Astrocyte (in vitro differentiated cells and primary cell): ENCODE measurements at regions not wholly inside any gene's neighbourhood (a gene's known extent, or its start where the extent isn't known, plus 50 kb on each side); places are given as distances from the start of the nearest gene placed in this dataset.

ENCODE experiments used
- DNase-seq: peaks from one replicate; pipeline ENCODE4 v3.0.0-alpha.2; 2010; ENCODE audit warnings: low read depth
- FAIRE-seq: peaks from 2 replicates; lab custom pipeline; 2011; peaks lifted over from hg19 to GRCh38; lab: Jason Lieb, UNC
- H2AFZ ChIP-seq: 2 replicates; pipeline ENCODE4 v1.6.0; 2012; ENCODE audit warnings: low read depth, low read length, inconsistent platforms
- H3K27ac ChIP-seq: 2 replicates; pipeline ENCODE4 v1.5.1; 2011; ENCODE audit warnings: low read depth, low read length, inconsistent platforms
- H3K27me3 ChIP-seq: 2 replicates; pipeline ENCODE4 v1.6.0; 2011; ENCODE audit warnings: low read length, inconsistent platforms; ENCODE audit not compliant: insufficient read depth
- H3K36me3 ChIP-seq: 2 replicates; pipeline ENCODE4 v1.5.1; 2011; ENCODE audit warnings: low read length, inconsistent platforms; ENCODE audit not compliant: insufficient read depth
- H3K4me1 ChIP-seq: 2 replicates; pipeline ENCODE4 v1.5.1; 2011; ENCODE audit warnings: low read length, inconsistent platforms; ENCODE audit not compliant: insufficient read depth
- H3K4me2 ChIP-seq: 2 replicates; pipeline ENCODE4 v1.6.0; 2012; ENCODE audit warnings: low read length, inconsistent platforms
- H3K4me3 ChIP-seq: 2 replicates; pipeline ENCODE4 v1.5.1; 2011; ENCODE audit warnings: low read depth, mild to moderate bottlenecking, low read length, inconsistent platforms; ENCODE audit not compliant: insufficient read depth
- H3K79me2 ChIP-seq: 2 replicates; pipeline ENCODE4 v1.6.0; 2012; ENCODE audit warnings: mild to moderate bottlenecking, low read length, inconsistent platforms; ENCODE audit not compliant: insufficient read depth
- H3K9ac ChIP-seq: 2 replicates; pipeline ENCODE4 v1.6.0; 2012; ENCODE audit warnings: mild to moderate bottlenecking, low read length, inconsistent platforms
- H3K9me3 ChIP-seq: 2 replicates; pipeline ENCODE4 v1.5.1; 2012; ENCODE audit warnings: low read depth, mild to moderate bottlenecking, low read length, inconsistent platforms; ENCODE audit not compliant: insufficient read depth
- H4K20me1 ChIP-seq: 2 replicates; pipeline ENCODE4 v1.6.0; 2012; ENCODE audit warnings: low read length, inconsistent platforms; ENCODE audit not compliant: insufficient read depth
- H3K27ac Mint-ChIP-seq: one replicate; pipeline ENCODE4 v1.8.0; 2021; ENCODE audit warnings: mild to moderate bottlenecking, mixed read lengths; ENCODE audit not compliant: unreplicated experiment
- H3K27me3 Mint-ChIP-seq: one replicate; pipeline ENCODE4 v1.8.0; 2021; ENCODE audit warnings: low read depth, mixed read lengths; ENCODE audit not compliant: unreplicated experiment
- H3K36me3 Mint-ChIP-seq: one replicate; pipeline ENCODE4 v1.8.0; 2021; ENCODE audit warnings: low read depth, mixed read lengths; ENCODE audit not compliant: unreplicated experiment
- H3K4me1 Mint-ChIP-seq: one replicate; pipeline ENCODE4 v1.8.0; 2021; ENCODE audit warnings: low read depth, mixed read lengths; ENCODE audit not compliant: unreplicated experiment
- H3K4me3 Mint-ChIP-seq: one replicate; pipeline ENCODE4 v1.8.0; 2021; ENCODE audit warnings: mild to moderate bottlenecking, moderate library complexity, mixed read lengths; ENCODE audit not compliant: unreplicated experiment
- H3K9me3 Mint-ChIP-seq: one replicate; pipeline ENCODE4 v1.8.0; 2021; ENCODE audit warnings: mild to moderate bottlenecking, mixed read lengths; ENCODE audit not compliant: unreplicated experiment
- CTCF ChIP-seq: IDR thresholded peaks from 2 replicates; pipeline ENCODE4 v1.5.1; 2011; ENCODE audit warnings: low read depth, mild to moderate bottlenecking, inconsistent platforms, low read length, moderate library complexity; ENCODE audit not compliant: insufficient read depth
- EZH2 ChIP-seq: IDR thresholded peaks from 2 replicates; pipeline ENCODE4 v1.6.1; 2012; ENCODE audit warnings: mild to moderate bottlenecking, low read length, inconsistent platforms; ENCODE audit not compliant: insufficient read depth

GRCh38 chr13:77379508-77379907, 52.6 kb upstream of the MYCBP2 start:
- H2AFZ ChIP-seq: no peak overlapping the region
- no peak overlapping the region for H3K4me2 ChIP-seq
- H3K9ac ChIP-seq: no peak overlapping the region
- no peak overlapping the region for H3K4me3 Mint-ChIP-seq
- H3K27me3 ChIP-seq: no peaks in the 10 kb centered on the region
- no peak overlapping the region for H3K27ac ChIP-seq
- peaks cover 1% of the 10 kb centered on the region for H3K4me1 Mint-ChIP-seq
- H3K36me3 ChIP-seq: no peaks in the 10 kb centered on the region
- no peaks in the 10 kb centered on the region for H3K27me3 Mint-ChIP-seq
- no peak overlapping the region for H3K27ac Mint-ChIP-seq
- no peaks in the 10 kb centered on the region for H3K4me1 ChIP-seq
- H3K9me3 Mint-ChIP-seq: no peaks in the 10 kb centered on the region
- no peaks in the 10 kb centered on the region for H3K9me3 ChIP-seq
- no peak for FAIRE-seq
- DNase-seq: no peak
- H3K4me3 ChIP-seq: no peak overlapping the region
- H4K20me1 ChIP-seq: no peaks in the 10 kb centered on the region
- TF ChIP-seq EZH2 (no peak), CTCF (no peak)
- peaks cover 1% of the 10 kb centered on the region for H3K36me3 Mint-ChIP-seq
- no peaks in the 10 kb centered on the region for H3K79me2 ChIP-seq

- H3K27ac Mint-ChIP-seq: no peak overlapping the region
- Histone ChIP-seq H4K20me1 (no peaks in the 10 kb centered on the region), H3K9me3 (no peaks in the 10 kb centered on the region), H3K27me3 (no peaks in the 10 kb centered on the region), H3K4me3 (no peak overlapping the region), H3K4me2 (no peak overlapping the region), H2AFZ (no peak overlapping the region), H3K27ac (no peak overlapping the region), H3K9ac (no peak overlapping the region), H3K79me2 (no peaks in the 10 kb centered on the region), H3K36me3 (no peaks in the 10 kb centered on the region), H3K4me1 (no peaks in the 10 kb centered on the region)
- H3K4me3 Mint-ChIP-seq: no peak overlapping the region
- no peak for TF ChIP-seq EZH2
- TF ChIP-seq CTCF: no peak
- FAIRE-seq (peak; percentile 49), DNase-seq (no peak)
- H3K9me3 Mint-ChIP-seq: no peaks in the 10 kb centered on the region
- no peaks in the 10 kb centered on the region for H3K27me3 Mint-ChIP-seq
- peaks cover 1% of the 10 kb centered on the region for H3K4me1 Mint-ChIP-seq
- H3K36me3 Mint-ChIP-seq: peaks cover 1% of the 10 kb centered on the region
Measured at GRCh38 chr13:77378662-77379061, 51.8 kb upstream of the MYCBP2 start.

- H3K4me2 ChIP-seq: no peak overlapping the region
- H3K4me3 Mint-ChIP-seq: no peak overlapping the region
- FAIRE-seq (no peak), DNase-seq (no peak)
- H3K9me3 Mint-ChIP-seq: no peaks in the 10 kb centered on the region
- no peaks in the 10 kb centered on the region for H3K36me3 ChIP-seq
- no peak overlapping the region for H3K4me3 ChIP-seq
- H3K79me2 ChIP-seq: no peaks in the 10 kb centered on the region
- no peaks in the 10 kb centered on the region for H3K4me1 Mint-ChIP-seq
- TF ChIP-seq EZH2: no peak
- TF ChIP-seq CTCF: no peak
- H3K27me3 Mint-ChIP-seq: no peaks in the 10 kb centered on the region
- H3K27ac Mint-ChIP-seq: no peak overlapping the region
- no peaks in the 10 kb centered on the region for H3K9me3 ChIP-seq
- H4K20me1 ChIP-seq: no peaks in the 10 kb centered on the region
- H2AFZ ChIP-seq: no peak overlapping the region
- no peaks in the 10 kb centered on the region for H3K27me3 ChIP-seq
- H3K27ac ChIP-seq: no peak overlapping the region
- H3K36me3 Mint-ChIP-seq: peaks cover 1% of the 10 kb centered on the region
- no peaks in the 10 kb centered on the region for H3K4me1 ChIP-seq
- no peak overlapping the region for H3K9ac ChIP-seq
Measured at GRCh38 chr13:77377016-77377415, 50.1 kb upstream of the MYCBP2 start.
